ENCODE measurements at regions not wholly inside any gene's neighbourhood (a gene's known extent, or its start where the extent isn't known, plus 50 kb on each side); places are given as distances from the start of the nearest gene placed in this dataset.

- dilution Hi-C loops (cut with MboI; ENCODE audit: extremely low pct_ligation_motif_present, low sequenced_read_pairs): no loop called here
- Histone ChIP-seq H3K9me1 (ENCODE audit: control insufficient read depth, extremely low read depth, insufficient read depth, low read length) (no peaks in the 10 kb centered on the region), H3K4me3 (ENCODE audit: control insufficient read depth in 2 of 3, extremely low read depth in 1 of 3, insufficient read depth in 2 of 3, low read depth in 1 of 3, low read length in 3 of 3) (no peak overlapping the region), H3K27ac (ENCODE audit: control insufficient read depth, insufficient read depth, low read length) (no peak overlapping the region), H3K79me2 (ENCODE audit: control insufficient read depth, insufficient read depth, low read length) (no peaks in the 10 kb centered on the region), H3K27me3 (ENCODE audit: control insufficient read depth, extremely low read depth, insufficient read depth, low read length) (no peaks in the 10 kb centered on the region), H4K20me1 (ENCODE audit: control insufficient read depth, extremely low read depth, insufficient read depth, low read length) (no peaks in the 10 kb centered on the region), H3K9me3 (ENCODE audit: control insufficient read depth, low read depth, low read length) (no peaks in the 10 kb centered on the region), H3K9ac (ENCODE audit: control insufficient read depth, extremely low read depth, insufficient read depth, low read length) (no peak overlapping the region), H3K4me1 (ENCODE audit: control insufficient read depth, extremely low read depth, insufficient read depth, low read length) (peaks cover 4% of the 10 kb centered on the region), H2AFZ (ENCODE audit: control insufficient read depth, low read length) (no peak overlapping the region), H3K4me2 (ENCODE audit: control insufficient read depth, extremely low read depth, insufficient read depth, low read depth, low read length) (no peak overlapping the region), H3K36me3 (ENCODE audit: control insufficient read depth in 2 of 2, extremely low read depth in 1 of 2, insufficient read depth in 2 of 2, low read length in 2 of 2) (no peaks in the 10 kb centered on the region)
- TF ChIP-seq CTCF (optimal IDR thresholded peaks at IDR 0.05 in 1 of 3, IDR thresholded peaks at IDR 0.05 in 1 of 3, conservative IDR thresholded peaks at IDR 0.05 in 1 of 3; ENCODE audit: extremely low read depth in 1 of 3, insufficient read depth in 2 of 3, low read length in 3 of 3): no peak
- no peak for TF ChIP-seq EZH2 (IDR thresholded peaks at IDR 0.05; ENCODE audit: low read length)
- no peak for DNase-seq (ENCODE audit: low read depth, low spot score)
- no peak for FAIRE-seq
These were observed 114.8 kb downstream of the RAB18 start for GRCh38 chr10:27618906-27619305.

GRCh38 chr10:27619329-27619728 is 115.2 kb downstream of the RAB18 start:
- Histone ChIP-seq H3K36me3 (ENCODE audit: control insufficient read depth in 2 of 2, extremely low read depth in 1 of 2, insufficient read depth in 2 of 2, low read length in 2 of 2) (no peaks in the 10 kb centered on the region), H2AFZ (ENCODE audit: control insufficient read depth, low read length) (no peak overlapping the region), H3K4me3 (ENCODE audit: control insufficient read depth in 2 of 3, extremely low read depth in 1 of 3, insufficient read depth in 2 of 3, low read depth in 1 of 3, low read length in 3 of 3) (no peak overlapping the region), H3K9me1 (ENCODE audit: control insufficient read depth, extremely low read depth, insufficient read depth, low read length) (no peaks in the 10 kb centered on the region), H3K4me1 (ENCODE audit: control insufficient read depth, extremely low read depth, insufficient read depth, low read length) (peaks cover 4% of the 10 kb centered on the region), H3K9me3 (ENCODE audit: control insufficient read depth, low read depth, low read length) (no peaks in the 10 kb centered on the region), H3K27ac (ENCODE audit: control insufficient read depth, insufficient read depth, low read length) (no peak overlapping the region), H3K9ac (ENCODE audit: control insufficient read depth, extremely low read depth, insufficient read depth, low read length) (no peak overlapping the region), H4K20me1 (ENCODE audit: control insufficient read depth, extremely low read depth, insufficient read depth, low read length) (no peaks in the 10 kb centered on the region), H3K4me2 (ENCODE audit: control insufficient read depth, extremely low read depth, insufficient read depth, low read depth, low read length) (no peak overlapping the region), H3K79me2 (ENCODE audit: control insufficient read depth, insufficient read depth, low read length) (no peaks in the 10 kb centered on the region), H3K27me3 (ENCODE audit: control insufficient read depth, extremely low read depth, insufficient read depth, low read length) (no peaks in the 10 kb centered on the region)
- TF ChIP-seq EZH2 (IDR thresholded peaks at IDR 0.05; ENCODE audit: low read length) (no peak), CTCF (optimal IDR thresholded peaks at IDR 0.05 in 1 of 3, IDR thresholded peaks at IDR 0.05 in 1 of 3, conservative IDR thresholded peaks at IDR 0.05 in 1 of 3; ENCODE audit: extremely low read depth in 1 of 3, insufficient read depth in 2 of 3, low read length in 3 of 3) (no peak)
- FAIRE-seq (no peak), DNase-seq (ENCODE audit: low read depth, low spot score) (no peak)
- dilution Hi-C loops (cut with MboI; ENCODE audit: extremely low pct_ligation_motif_present, low sequenced_read_pairs): no loop called here

All from keratinocyte (primary cell).